Neural crest cell (in vitro differentiated cells): ENCODE measurements at regions not wholly inside any gene's neighbourhood (a gene's known extent, or its start where the extent isn't known, plus 50 kb on each side); places are given as distances from the start of the nearest gene placed in this dataset.
A peak's percentile ranks its signal among the peaks of the same experiment; 100 is the strongest.

Experiments
- DNase-seq: peaks from one replicate; pipeline ENCODE4 v3.0.0; 2021; ENCODE audit warnings: low read depth, mixed read lengths, low spot score
- H3K27ac Mint-ChIP-seq: one replicate; pipeline ENCODE4 v1.8.0; 2021; ENCODE audit warnings: mild to moderate bottlenecking, mixed read lengths; ENCODE audit not compliant: unreplicated experiment
- H3K27me3 Mint-ChIP-seq: 2 replicates; pipeline ENCODE4 v1.8.0; 2021; ENCODE audit warnings: low read depth, mild to moderate bottlenecking, mixed read lengths
- H3K36me3 Mint-ChIP-seq: 2 replicates; pipeline ENCODE4 v1.8.0; 2021; ENCODE audit warnings: low read depth, mild to moderate bottlenecking, mixed read lengths
- H3K4me1 Mint-ChIP-seq: 2 replicates; pipeline ENCODE4 v1.8.0; 2021; ENCODE audit warnings: mixed read lengths
- H3K4me3 Mint-ChIP-seq: one replicate; pipeline ENCODE4 v1.8.0; 2021; ENCODE audit warnings: mild to moderate bottlenecking, mixed read lengths
- H3K9me3 Mint-ChIP-seq: 2 replicates; pipeline ENCODE4 v1.8.0; 2021; ENCODE audit warnings: mixed read lengths
- TF ChIP-seq, protein P1 (sequence below): fragments of 200-600 bp; sonication (generic); conservative IDR thresholded peaks from 2 replicates; pipeline ENCODE4 v1.5.0; 2021; ENCODE audit warnings: antibody characterized with exemption, mild to moderate bottlenecking

DNA sequence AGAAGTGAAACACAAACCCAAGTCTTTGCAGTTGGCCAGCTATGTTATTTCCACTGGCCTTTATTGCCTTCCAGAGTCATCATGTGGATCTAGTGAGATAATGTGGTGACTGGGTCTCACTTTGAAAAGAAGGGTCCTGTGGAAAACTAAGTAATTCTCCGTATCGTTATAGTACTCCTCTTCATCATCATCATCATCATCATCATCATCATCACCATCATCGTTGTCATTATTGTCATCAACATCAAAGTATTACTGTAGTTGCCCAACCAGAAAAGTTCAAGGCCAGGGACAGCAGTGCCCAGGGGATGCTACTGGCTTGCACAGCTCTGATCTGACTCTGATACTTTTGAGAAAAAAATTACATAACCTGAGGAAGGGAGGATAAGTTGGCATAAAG is 295.6 kb upstream of the F9 start:
- H3K27ac Mint-ChIP-seq: peak overlapping the region; percentile 80
- no peak overlapping the region for H3K4me3 Mint-ChIP-seq
- no peaks in the 10 kb centered on the region for H3K4me1 Mint-ChIP-seq
- H3K27me3 Mint-ChIP-seq: peaks cover 5% of the 10 kb centered on the region
- no peak for DNase-seq
- peaks cover 4% of the 10 kb centered on the region for H3K9me3 Mint-ChIP-seq
- TF ChIP-seq, protein P1, sequence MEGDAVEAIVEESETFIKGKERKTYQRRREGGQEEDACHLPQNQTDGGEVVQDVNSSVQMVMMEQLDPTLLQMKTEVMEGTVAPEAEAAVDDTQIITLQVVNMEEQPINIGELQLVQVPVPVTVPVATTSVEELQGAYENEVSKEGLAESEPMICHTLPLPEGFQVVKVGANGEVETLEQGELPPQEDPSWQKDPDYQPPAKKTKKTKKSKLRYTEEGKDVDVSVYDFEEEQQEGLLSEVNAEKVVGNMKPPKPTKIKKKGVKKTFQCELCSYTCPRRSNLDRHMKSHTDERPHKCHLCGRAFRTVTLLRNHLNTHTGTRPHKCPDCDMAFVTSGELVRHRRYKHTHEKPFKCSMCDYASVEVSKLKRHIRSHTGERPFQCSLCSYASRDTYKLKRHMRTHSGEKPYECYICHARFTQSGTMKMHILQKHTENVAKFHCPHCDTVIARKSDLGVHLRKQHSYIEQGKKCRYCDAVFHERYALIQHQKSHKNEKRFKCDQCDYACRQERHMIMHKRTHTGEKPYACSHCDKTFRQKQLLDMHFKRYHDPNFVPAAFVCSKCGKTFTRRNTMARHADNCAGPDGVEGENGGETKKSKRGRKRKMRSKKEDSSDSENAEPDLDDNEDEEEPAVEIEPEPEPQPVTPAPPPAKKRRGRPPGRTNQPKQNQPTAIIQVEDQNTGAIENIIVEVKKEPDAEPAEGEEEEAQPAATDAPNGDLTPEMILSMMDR: no peak
- H3K36me3 Mint-ChIP-seq: no peaks in the 10 kb centered on the region

DNA sequence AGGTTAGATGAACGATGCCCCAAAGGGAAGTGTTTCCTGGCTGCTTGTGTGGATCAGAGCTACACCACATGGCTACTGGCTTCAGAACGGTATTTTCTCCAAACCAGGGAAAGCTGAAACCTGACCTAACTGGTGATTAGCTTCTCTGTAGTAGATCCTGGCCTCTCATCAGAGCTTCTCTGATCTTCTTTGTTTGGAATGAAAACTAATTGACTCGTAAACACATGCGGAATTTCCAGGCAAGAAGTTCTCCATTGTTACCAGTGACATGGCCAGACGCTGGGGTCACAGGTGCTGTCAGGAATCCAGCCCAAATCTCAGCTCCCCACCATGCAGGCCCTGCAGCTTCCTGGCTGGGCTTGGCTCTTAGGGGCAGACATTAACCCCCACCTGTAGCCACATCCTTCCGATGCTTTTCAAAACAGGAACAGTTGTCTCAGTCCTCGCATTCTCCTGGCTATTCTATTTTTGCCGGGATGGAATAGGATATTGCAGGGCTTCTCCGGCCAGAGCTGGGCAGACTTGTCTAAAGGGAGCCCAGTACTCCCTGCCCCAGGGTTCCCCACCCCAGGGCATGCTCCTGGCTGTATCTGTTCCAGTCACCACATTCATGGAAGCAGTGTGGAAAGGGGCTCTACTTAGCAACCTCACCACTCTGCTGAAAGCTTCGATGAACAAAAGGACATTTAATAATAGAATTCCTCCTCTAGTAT is 305.4 kb upstream of the F9 start:
- TF ChIP-seq, protein P1: no peak
- no peaks in the 10 kb centered on the region for H3K36me3 Mint-ChIP-seq
- H3K4me1 Mint-ChIP-seq: peaks cover 14% of the 10 kb centered on the region
- H3K27me3 Mint-ChIP-seq: no peaks in the 10 kb centered on the region
- no peaks in the 10 kb centered on the region for H3K9me3 Mint-ChIP-seq
- no peak overlapping the region for H3K4me3 Mint-ChIP-seq
- no peak for DNase-seq
- no peak overlapping the region for H3K27ac Mint-ChIP-seq

- Mint-ChIP-seq H3K36me3 (no peaks in the 10 kb centered on the region), H3K9me3 (no peaks in the 10 kb centered on the region), H3K4me1 (peaks cover 14% of the 10 kb centered on the region), H3K27ac (no peak overlapping the region), H3K27me3 (no peaks in the 10 kb centered on the region), H3K4me3 (no peak overlapping the region)
- no peak for DNase-seq
- TF ChIP-seq, protein P1: no peak
Observed at GRCh38 chrX:139222511-139223200, 307.9 kb upstream of the F9 start.

GRCh38 chrX:139213241-139213709 is 317.3 kb upstream of the F9 start:
- Mint-ChIP-seq H3K4me1 (peaks cover 33% of the 10 kb centered on the region), H3K27ac (peak overlapping the region; percentile 82), H3K4me3 (no peak overlapping the region), H3K27me3 (peaks cover 2% of the 10 kb centered on the region), H3K9me3 (no peaks in the 10 kb centered on the region), H3K36me3 (no peaks in the 10 kb centered on the region)
- TF ChIP-seq, protein P1: no peak
- DNase-seq: no peak

DNA sequence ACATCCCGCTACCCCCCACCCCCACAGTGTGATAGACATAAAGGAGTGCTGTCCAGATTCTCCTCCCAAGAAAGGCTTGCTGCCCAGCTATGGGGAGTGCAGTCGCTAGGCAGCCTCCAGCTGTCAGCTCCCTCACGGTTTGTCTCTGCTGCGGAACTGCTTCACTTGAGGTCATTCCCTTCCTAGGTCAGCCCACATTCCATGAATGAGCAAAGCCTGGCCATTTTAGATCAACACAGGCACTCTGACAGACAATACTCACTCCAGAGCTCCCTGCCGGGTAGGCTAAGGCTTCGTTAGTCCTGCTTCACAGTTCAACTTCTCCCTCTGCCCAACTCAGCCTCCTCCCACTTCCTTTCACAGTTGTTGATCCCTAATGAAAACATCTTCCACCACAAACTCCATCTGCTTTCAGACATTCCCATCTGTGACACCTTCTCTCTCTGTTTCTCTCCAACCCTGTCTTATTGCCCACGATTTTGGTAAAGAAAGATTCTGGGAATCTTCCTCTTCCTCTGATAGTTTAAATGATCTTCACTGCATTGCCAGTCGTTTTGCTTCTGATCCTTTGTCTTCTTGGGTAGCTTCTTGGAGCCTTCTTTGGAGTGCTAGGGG is 318.9 kb upstream of the F9 start:
- Mint-ChIP-seq H3K27ac (peak overlapping the region; percentile 69), H3K36me3 (no peaks in the 10 kb centered on the region), H3K27me3 (peaks cover 8% of the 10 kb centered on the region), H3K9me3 (no peaks in the 10 kb centered on the region), H3K4me3 (peak overlapping the region; percentile 42), H3K4me1 (peaks cover 33% of the 10 kb centered on the region)
- DNase-seq: peak; percentile 22
- TF ChIP-seq, protein P1: no peak
